ENCODE measurements at regions not wholly inside any gene's neighbourhood (a gene's known extent, or its start where the extent isn't known, plus 50 kb on each side); places are given as distances from the start of the nearest gene placed in this dataset.

DNA sequence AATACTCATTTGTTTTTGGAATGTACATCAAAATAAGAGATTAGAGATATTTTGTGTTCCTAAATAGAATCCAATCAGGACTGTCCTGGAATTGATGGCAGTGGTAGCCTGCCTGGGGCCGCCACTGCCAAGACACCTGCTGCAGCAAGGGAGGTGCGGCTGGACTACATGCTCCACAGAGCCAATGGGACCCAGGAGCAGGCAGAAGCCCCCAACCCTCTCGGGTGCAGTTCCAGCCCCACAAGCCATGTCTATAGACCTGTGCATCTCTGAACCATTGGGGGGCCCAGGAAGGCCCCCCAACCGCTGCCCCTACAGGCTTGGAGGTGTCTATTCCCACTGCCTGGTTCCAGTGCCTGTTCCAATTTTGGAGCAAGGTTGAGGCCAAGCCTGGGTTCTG is 1524.3 kb downstream of the PCDH18 start:
- Histone ChIP-seq H3K9me3 (no peaks in the 10 kb centered on the region), H3K4me1 (no peaks in the 10 kb centered on the region), H3K27me3 (no peaks in the 10 kb centered on the region), H3K4me3 (no peak overlapping the region), H3K27ac (no peak overlapping the region), H3K36me3 (no peaks in the 10 kb centered on the region)
- no peak for DNase-seq
- intact Hi-C loops (cut with DNase I; ENCODE audit: low total_unique reads): no loop called here
- TF ChIP-seq, protein P1, sequence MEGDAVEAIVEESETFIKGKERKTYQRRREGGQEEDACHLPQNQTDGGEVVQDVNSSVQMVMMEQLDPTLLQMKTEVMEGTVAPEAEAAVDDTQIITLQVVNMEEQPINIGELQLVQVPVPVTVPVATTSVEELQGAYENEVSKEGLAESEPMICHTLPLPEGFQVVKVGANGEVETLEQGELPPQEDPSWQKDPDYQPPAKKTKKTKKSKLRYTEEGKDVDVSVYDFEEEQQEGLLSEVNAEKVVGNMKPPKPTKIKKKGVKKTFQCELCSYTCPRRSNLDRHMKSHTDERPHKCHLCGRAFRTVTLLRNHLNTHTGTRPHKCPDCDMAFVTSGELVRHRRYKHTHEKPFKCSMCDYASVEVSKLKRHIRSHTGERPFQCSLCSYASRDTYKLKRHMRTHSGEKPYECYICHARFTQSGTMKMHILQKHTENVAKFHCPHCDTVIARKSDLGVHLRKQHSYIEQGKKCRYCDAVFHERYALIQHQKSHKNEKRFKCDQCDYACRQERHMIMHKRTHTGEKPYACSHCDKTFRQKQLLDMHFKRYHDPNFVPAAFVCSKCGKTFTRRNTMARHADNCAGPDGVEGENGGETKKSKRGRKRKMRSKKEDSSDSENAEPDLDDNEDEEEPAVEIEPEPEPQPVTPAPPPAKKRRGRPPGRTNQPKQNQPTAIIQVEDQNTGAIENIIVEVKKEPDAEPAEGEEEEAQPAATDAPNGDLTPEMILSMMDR (IDR thresholded peaks at IDR 0.05): no peak

GRCh38 chr4:136002316-136002715 is 1530.0 kb downstream of the PCDH18 start:
- Histone ChIP-seq H3K36me3 (no peaks in the 10 kb centered on the region), H3K9me3 (no peaks in the 10 kb centered on the region), H3K27ac (no peak overlapping the region), H3K4me1 (peaks cover 0 to 12% (median 0%) of the 10 kb centered on the region in 4 donors), H3K27me3 (no peaks in the 10 kb centered on the region), H3K4me3 (no peak overlapping the region)
- TF ChIP-seq, protein P1 (IDR thresholded peaks at IDR 0.05): no peak
- DNase-seq: no peak
- intact Hi-C loops (cut with DNase I; ENCODE audit: low total_unique reads): no loop called here

DNA sequence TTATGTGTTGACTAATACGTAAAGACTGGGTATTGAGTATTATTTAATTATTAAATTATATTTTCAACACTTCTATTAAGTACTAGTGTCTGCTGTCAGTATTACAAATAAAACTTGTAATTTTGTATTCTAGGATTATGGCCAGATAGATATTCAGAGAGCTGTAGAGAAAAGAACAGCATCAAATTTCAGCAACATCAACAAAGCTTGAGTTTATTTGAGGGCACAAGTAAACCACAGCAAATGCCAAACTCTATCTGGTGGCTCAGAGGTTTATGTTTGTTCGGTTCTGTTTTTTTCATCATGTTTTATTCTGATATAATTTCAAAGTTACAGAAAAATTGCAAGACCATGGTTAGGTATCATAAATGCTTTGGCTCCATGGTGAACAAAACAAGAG is 1530.5 kb downstream of the PCDH18 start:
- intact Hi-C loops (cut with DNase I; ENCODE audit: low total_unique reads): no loop called here
- no peak for DNase-seq
- TF ChIP-seq, protein P1 (IDR thresholded peaks at IDR 0.05): no peak
- Histone ChIP-seq H3K27ac (no peak overlapping the region), H3K9me3 (no peaks in the 10 kb centered on the region), H3K4me1 (peaks cover 0 to 12% (median 0%) of the 10 kb centered on the region in 4 donors), H3K36me3 (no peaks in the 10 kb centered on the region), H3K4me3 (no peak overlapping the region), H3K27me3 (no peaks in the 10 kb centered on the region)

DNA sequence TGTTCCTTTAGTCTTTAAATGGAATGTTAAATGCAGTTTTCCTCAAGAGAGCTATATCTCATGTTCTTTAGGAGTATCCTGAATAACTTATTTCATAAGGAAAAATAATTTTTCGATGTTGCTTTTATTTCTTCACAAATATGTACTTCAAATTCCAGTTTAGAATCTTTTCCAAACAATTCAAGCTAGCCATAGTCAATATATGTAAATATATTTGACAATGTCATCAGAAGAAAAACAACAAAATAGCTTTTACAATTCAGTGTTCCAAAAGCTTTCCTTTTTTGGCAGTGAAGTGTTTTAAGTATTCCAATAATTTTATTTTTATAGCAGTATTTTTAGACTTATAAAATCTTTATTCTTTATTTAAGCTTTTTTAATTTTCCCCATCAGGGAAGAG is 1532.0 kb downstream of the PCDH18 start:
- Histone ChIP-seq H3K27ac (no peak overlapping the region), H3K4me1 (peaks cover 0 to 12% (median 0%) of the 10 kb centered on the region in 4 donors), H3K27me3 (no peaks in the 10 kb centered on the region), H3K9me3 (no peaks in the 10 kb centered on the region), H3K36me3 (no peaks in the 10 kb centered on the region), H3K4me3 (no peak overlapping the region)
- no peak for DNase-seq
- TF ChIP-seq, protein P1 (IDR thresholded peaks at IDR 0.05): no peak
- intact Hi-C loops (cut with DNase I; ENCODE audit: low total_unique reads): no loop called here

DNA sequence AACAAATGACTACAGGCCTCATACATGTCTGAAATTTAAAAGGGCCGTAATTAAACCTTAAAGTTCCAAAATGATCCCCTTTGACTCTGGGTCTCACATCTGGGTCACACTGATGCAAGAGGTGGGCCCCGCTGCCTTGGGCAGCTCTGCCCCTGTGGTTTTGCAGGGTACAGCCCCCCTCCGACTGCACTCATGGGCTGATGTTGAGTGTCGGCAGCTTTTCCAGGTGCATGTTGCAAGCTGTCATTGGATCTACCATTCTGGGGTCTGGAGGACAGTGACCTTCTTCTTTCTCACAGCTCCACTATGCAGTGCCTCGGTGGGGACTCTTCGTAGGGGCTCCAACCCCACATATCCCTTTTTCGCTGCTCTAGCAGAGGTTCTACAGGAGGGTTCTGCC is 1537.9 kb downstream of the PCDH18 start:
- TF ChIP-seq, protein P1 (IDR thresholded peaks at IDR 0.05): no peak
- intact Hi-C loops (cut with DNase I; ENCODE audit: low total_unique reads): no loop called here
- Histone ChIP-seq H3K4me1 (no peaks in the 10 kb centered on the region), H3K27me3 (no peaks in the 10 kb centered on the region), H3K27ac (no peak overlapping the region), H3K36me3 (no peaks in the 10 kb centered on the region), H3K4me3 (no peak overlapping the region), H3K9me3 (no peaks in the 10 kb centered on the region)
- no peak for DNase-seq

DNA sequence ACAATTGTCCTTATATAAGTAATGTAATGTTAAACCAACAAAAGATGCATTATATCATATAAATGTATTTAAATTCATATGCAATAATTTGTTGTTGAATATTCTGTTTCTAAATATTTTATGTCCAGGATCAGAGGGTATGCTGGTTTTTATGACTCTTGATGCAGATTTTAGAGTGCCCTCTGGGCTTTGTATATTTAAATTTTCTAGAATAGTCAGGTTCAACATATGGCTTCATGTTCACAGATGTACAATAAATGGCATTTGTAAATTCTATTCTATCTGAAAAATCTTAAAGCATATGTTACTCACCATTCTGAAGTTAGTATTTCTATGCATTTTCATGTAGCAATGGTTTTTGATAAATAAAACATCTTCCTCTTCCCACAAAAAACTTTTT is 1555.4 kb downstream of the PCDH18 start:
- H3K4me3 ChIP-seq: no peak overlapping the region
- no peaks in the 10 kb centered on the region for H3K27me3 ChIP-seq
- H3K9me3 ChIP-seq: no peaks in the 10 kb centered on the region
- intact Hi-C loops (cut with DNase I; ENCODE audit: low total_unique reads): no loop called here
- H3K27ac ChIP-seq: no peak overlapping the region
- H3K4me1 ChIP-seq: no peaks in the 10 kb centered on the region
- TF ChIP-seq, protein P1 (IDR thresholded peaks at IDR 0.05): no peak
- H3K36me3 ChIP-seq: no peaks in the 10 kb centered on the region
- no peak for DNase-seq

All from tibial artery (tissue), 4 donors.